Suprapubic skin (tissue), 4 donors: ENCODE measurements at regions not wholly inside any gene's neighbourhood (a gene's known extent, or its start where the extent isn't known, plus 50 kb on each side); places are given as distances from the start of the nearest gene placed in this dataset.

ENCODE experiments used
- DNase-seq, 2 donors: peaks; one replicate each; pipeline ENCODE4 v3.0.0-alpha.2; 2019; ENCODE audit warnings: low spot score in 2 of 2
- H3K27ac ChIP-seq: fragments of 200-600 bp; sonication (generic); one replicate; pipeline ENCODE4 v1.5.1; 2019
- H3K27me3 ChIP-seq: fragments of 200-600 bp; sonication (generic); one replicate; pipeline ENCODE4 v1.5.1; 2019
- H3K36me3 ChIP-seq: fragments of 200-600 bp; sonication (generic); one replicate; pipeline ENCODE4 v1.5.1; 2019
- H3K4me1 ChIP-seq: fragments of 200-600 bp; sonication (generic); one replicate; pipeline ENCODE4 v1.5.1; 2019
- H3K4me3 ChIP-seq: fragments of 200-600 bp; sonication (generic); one replicate; pipeline ENCODE4 v1.5.1; 2019; ENCODE audit warnings: mild to moderate bottlenecking
- H3K9me3 ChIP-seq: fragments of 200-600 bp; sonication (generic); one replicate; pipeline ENCODE4 v1.5.1; 2019
- EP300 ChIP-seq: sonication (generic); formaldehyde crosslinking; IDR thresholded peaks from one replicate; pipeline ENCODE4 v1.6.1; 2017; ENCODE audit warnings: antibody characterized with exemption
- POLR2A ChIP-seq, 2 donors: fragments of 450-650 bp; IDR thresholded peaks; one replicate each; pipeline ENCODE4 v1.6.1; 2017; ENCODE audit warnings: antibody characterized with exemption in 2 of 2, mild to moderate bottlenecking in 2 of 2, moderate library complexity in 2 of 2
- POLR2AphosphoS5 ChIP-seq, 3 donors: sonication (generic); formaldehyde crosslinking; IDR thresholded peaks; one replicate each; pipeline ENCODE4 v1.6.1; 2017; ENCODE audit warnings: antibody characterized with exemption in 3 of 3
- WGBS: methylation state at CpG from one replicate; pipeline ENCODE4 v1.1.5; 2018; 5-methylcytosine and 5-hydroxymethylcytosine counted together
- TF ChIP-seq, protein P1 (sequence below), 2 donors: fragments of 200-600 bp in 1 of 2; fragments of 450-650 bp in 1 of 2; sonication (generic) in 1 of 2; IDR thresholded peaks; one replicate each; pipeline ENCODE4 v1.5.1; 2016 to 2019; ENCODE audit warnings: antibody characterized with exemption in 2 of 2, mild to moderate bottlenecking in 1 of 2, moderate library complexity in 1 of 2

DNA sequence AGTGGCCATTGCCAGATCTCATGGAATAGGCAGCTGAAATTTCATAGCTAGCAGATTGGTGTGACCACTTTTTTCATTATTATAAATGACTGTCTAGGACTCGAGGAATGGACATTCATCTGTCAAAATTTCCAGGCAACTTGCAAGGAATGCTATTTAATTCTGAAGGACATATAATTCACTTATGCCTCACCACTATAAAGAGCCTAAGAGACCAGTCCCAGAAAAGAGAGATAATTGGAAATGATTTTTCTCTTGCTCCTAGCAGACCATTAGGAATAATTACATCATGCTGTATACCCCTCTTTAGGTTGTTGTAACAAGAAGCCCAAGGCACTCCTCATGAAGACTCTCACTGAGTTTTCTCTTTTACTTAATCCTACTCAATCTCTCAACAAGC is 557.4 kb upstream of the RAB6C start:
- no peaks in the 10 kb centered on the region for H3K4me1 ChIP-seq
- WGBS, result 71% methylated on average over 1 of the region's 1 CpG
- no peak for DNase-seq
- no peak overlapping the region for H3K27ac ChIP-seq
- no peak overlapping the region for H3K4me3 ChIP-seq
- TF ChIP-seq POLR2A (IDR thresholded peaks at IDR 0.05), result no peak
- TF ChIP-seq EP300, result no peak
- TF ChIP-seq POLR2AphosphoS5 (IDR thresholded peaks at IDR 0.05), result no peak
- TF ChIP-seq, protein P1, sequence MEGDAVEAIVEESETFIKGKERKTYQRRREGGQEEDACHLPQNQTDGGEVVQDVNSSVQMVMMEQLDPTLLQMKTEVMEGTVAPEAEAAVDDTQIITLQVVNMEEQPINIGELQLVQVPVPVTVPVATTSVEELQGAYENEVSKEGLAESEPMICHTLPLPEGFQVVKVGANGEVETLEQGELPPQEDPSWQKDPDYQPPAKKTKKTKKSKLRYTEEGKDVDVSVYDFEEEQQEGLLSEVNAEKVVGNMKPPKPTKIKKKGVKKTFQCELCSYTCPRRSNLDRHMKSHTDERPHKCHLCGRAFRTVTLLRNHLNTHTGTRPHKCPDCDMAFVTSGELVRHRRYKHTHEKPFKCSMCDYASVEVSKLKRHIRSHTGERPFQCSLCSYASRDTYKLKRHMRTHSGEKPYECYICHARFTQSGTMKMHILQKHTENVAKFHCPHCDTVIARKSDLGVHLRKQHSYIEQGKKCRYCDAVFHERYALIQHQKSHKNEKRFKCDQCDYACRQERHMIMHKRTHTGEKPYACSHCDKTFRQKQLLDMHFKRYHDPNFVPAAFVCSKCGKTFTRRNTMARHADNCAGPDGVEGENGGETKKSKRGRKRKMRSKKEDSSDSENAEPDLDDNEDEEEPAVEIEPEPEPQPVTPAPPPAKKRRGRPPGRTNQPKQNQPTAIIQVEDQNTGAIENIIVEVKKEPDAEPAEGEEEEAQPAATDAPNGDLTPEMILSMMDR (IDR thresholded peaks at IDR 0.05), result no peak
- no peaks in the 10 kb centered on the region for H3K9me3 ChIP-seq
- no peaks in the 10 kb centered on the region for H3K36me3 ChIP-seq
- no peaks in the 10 kb centered on the region for H3K27me3 ChIP-seq

GRCh38 chr2:129428086-129428660 is 551.3 kb upstream of the RAB6C start:
- Histone ChIP-seq H3K4me1 (no peaks in the 10 kb centered on the region), H3K27ac (no peak overlapping the region), H3K4me3 (no peak overlapping the region), H3K9me3 (no peaks in the 10 kb centered on the region), H3K27me3 (no peaks in the 10 kb centered on the region), H3K36me3 (no peaks in the 10 kb centered on the region)
- 61% methylated on average over 9 of the region's 10 CpGs for WGBS
- TF ChIP-seq EP300 (no peak), POLR2A (IDR thresholded peaks at IDR 0.05) (no peak), POLR2AphosphoS5 (IDR thresholded peaks at IDR 0.05) (no peak)
- TF ChIP-seq, protein P1 (IDR thresholded peaks at IDR 0.05), result no peak
- no peak for DNase-seq

- H3K9me3 ChIP-seq, result no peaks in the 10 kb centered on the region
- no peak for TF ChIP-seq POLR2A (IDR thresholded peaks at IDR 0.05)
- no peak for TF ChIP-seq EP300
- no peak for TF ChIP-seq POLR2AphosphoS5 (IDR thresholded peaks at IDR 0.05)
- TF ChIP-seq, protein P1 (IDR thresholded peaks at IDR 0.05), result no peak
- 58% methylated on average over 7 of the region's 7 CpGs for WGBS
- H3K4me1 ChIP-seq, result no peaks in the 10 kb centered on the region
- H3K36me3 ChIP-seq, result no peaks in the 10 kb centered on the region
- H3K27me3 ChIP-seq, result no peaks in the 10 kb centered on the region
- H3K27ac ChIP-seq, result no peak overlapping the region
- no peak for DNase-seq
- H3K4me3 ChIP-seq, result no peak overlapping the region
Measured at GRCh38 chr2:129430911-129431310, 548.6 kb upstream of the RAB6C start.

DNA sequence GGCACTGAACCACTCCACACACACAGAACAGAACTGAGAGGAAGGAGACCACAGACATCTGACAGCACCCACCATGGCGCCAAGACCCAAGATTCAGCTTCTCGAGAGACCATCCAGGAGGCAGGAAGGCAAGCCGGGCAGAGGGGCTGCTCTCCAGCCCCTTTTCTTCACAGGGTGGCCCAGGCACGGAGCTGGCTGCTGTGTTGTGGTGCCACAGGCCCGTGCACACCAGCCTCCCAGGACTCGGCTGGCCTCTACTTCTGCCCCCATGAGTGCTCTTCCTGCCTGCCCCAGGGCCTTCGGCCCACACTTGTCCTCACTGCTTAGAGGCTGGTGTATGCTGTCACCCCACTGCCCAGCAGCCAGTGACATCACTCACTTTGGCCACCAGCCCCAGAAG is 547.6 kb upstream of the RAB6C start:
- TF ChIP-seq, protein P1 (IDR thresholded peaks at IDR 0.05), result no peak
- TF ChIP-seq POLR2A (IDR thresholded peaks at IDR 0.05) (no peak), POLR2AphosphoS5 (IDR thresholded peaks at IDR 0.05) (no peak), EP300 (no peak)
- Histone ChIP-seq H3K27ac (no peak overlapping the region), H3K36me3 (no peaks in the 10 kb centered on the region), H3K27me3 (no peaks in the 10 kb centered on the region), H3K9me3 (no peaks in the 10 kb centered on the region), H3K4me3 (no peak overlapping the region), H3K4me1 (no peaks in the 10 kb centered on the region)
- WGBS, result 78% methylated on average over 5 of the region's 7 CpGs
- no peak for DNase-seq

- 30% methylated on average over 5 of the region's 5 CpGs for WGBS
- no peaks in the 10 kb centered on the region for H3K9me3 ChIP-seq
- no peak for DNase-seq
- no peak overlapping the region for H3K27ac ChIP-seq
- H3K36me3 ChIP-seq, result no peaks in the 10 kb centered on the region
- no peak for TF ChIP-seq POLR2AphosphoS5 (IDR thresholded peaks at IDR 0.05)
- TF ChIP-seq, protein P1 (IDR thresholded peaks at IDR 0.05), result no peak
- TF ChIP-seq POLR2A (IDR thresholded peaks at IDR 0.05), result no peak
- no peak for TF ChIP-seq EP300
- peaks cover 15% of the 10 kb centered on the region for H3K4me1 ChIP-seq
- H3K27me3 ChIP-seq, result no peaks in the 10 kb centered on the region
- H3K4me3 ChIP-seq, result no peak overlapping the region
Measured at GRCh38 chr2:129436809-129437208, 542.7 kb upstream of the RAB6C start.
